ENCODE measurements at regions not wholly inside any gene's neighbourhood (a gene's known extent, or its start where the extent isn't known, plus 50 kb on each side); places are given as distances from the start of the nearest gene placed in this dataset.

DNA sequence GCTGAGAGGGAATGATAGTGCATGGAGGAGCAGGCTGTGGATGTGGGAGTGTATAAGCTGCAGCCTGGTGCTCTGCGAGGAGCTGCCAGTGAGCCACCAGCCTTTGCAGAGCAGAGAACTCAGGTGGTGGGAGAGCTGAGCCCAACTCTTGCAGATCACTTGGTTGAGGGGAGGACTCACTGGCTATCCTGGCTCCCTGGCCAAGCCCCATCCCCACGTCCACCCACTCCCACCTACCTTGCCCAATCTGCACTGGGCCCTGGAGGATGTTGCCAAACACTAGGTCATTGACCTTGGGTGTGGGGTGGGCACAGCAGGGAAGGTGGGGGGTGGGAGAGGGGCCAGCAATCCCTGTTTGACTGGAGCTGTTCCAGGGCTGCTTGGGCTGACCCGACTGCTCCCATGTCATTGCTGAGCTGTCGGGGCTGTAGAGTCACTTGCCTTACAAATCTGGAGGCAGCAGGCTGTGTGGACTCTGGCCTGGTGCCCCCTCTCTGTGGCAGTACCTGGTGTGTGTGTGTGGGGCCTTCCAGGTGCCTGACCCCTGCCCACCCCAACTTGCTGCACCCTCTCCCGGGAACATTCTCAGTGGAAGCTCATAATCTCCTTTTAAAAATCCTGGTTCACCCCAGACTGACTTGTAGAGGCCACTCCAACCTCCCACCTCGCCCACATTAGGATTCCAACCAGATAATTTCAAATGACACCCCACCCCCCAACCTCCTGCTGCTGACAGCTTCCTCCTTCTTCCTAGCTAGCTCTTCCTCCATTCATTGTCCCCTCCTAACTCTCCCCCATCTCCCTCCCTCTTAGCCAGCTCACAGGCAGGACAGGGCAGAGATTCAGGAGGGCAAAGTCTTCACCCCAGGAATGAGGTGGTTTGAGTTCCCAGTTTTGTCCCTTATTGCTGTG, 162.3 kb downstream of the MRPL14 start:
- ChIA-PET CTCF (interaction anchor here (1.0 to 1.3 kb wide), 4 partner anchors 10 to 190 kb away, joined by 3 to 4 read pairs (median 4); no protein-coding TSS in a partner anchor), POLR2A (interaction anchor here (1.0 kb wide), 1 partner anchor 8 kb away, joined by 3 read pairs; no protein-coding TSS in a partner anchor)
- H3K9me1 ChIP-seq (replicated peaks; ENCODE audit: control insufficient read depth, extremely low read depth, insufficient read depth, low read length), result no peaks in the 10 kb centered on the region
- FAIRE-seq (no peak), DNase-seq (ENCODE audit: low read depth, low spot score) (no peak)
- H3K79me2 ChIP-seq (ENCODE audit: control insufficient read depth, insufficient read depth, low read length), result no peaks in the 10 kb centered on the region
- peaks cover 13% of the 10 kb centered on the region in 2 experiments for H3K27me3 ChIP-seq (ENCODE audit: control insufficient read depth in 2 of 2, insufficient read depth in 2 of 2, low read length in 2 of 2)
- H3K4me2 ChIP-seq (ENCODE audit: insufficient read depth, low read length), result no peak overlapping the region
- no peak overlapping the region for H3K9ac ChIP-seq (replicated peaks; ENCODE audit: extremely low read depth, insufficient read depth, low read length)
- BruUV-seq (replicated peaks), result no TSS peak
- no peaks in the 10 kb centered on the region for H3K4me1 ChIP-seq (ENCODE audit: control insufficient read depth, extremely low read depth, insufficient read depth, low read length)
- H3K36me3 ChIP-seq (ENCODE audit: control insufficient read depth in 2 of 2, extremely low read depth in 1 of 2, insufficient read depth in 2 of 2, low read length in 2 of 2), result no peaks in the 10 kb centered on the region
- no peak overlapping the region for H2AFZ ChIP-seq (ENCODE audit: low read depth, low read length)
- intact Hi-C loops (cut with micrococcal nuclease), result no loop called here
- no peak overlapping the region for H3K4me3 ChIP-seq (replicated peaks in 1 of 3; ENCODE audit: insufficient read depth in 1 of 3, low read depth in 1 of 3, low read length in 3 of 3)
- dilution Hi-C loops (cut with MboI; ENCODE audit: extremely low pct_ligation_motif_present, low sequenced_read_pairs), result no loop called here
- TF ChIP-seq MAX (IDR thresholded peaks at IDR 0.05; ENCODE audit: insufficient read depth, insufficient read length), result no peak
- TF ChIP-seq CTCF (IDR thresholded peaks at IDR 0.05; ENCODE audit: extremely low read depth in 1 of 2, insufficient read depth in 1 of 2, low read depth in 1 of 2, low read length in 2 of 2), result no peak
- TF ChIP-seq POLR2A (IDR thresholded peaks at IDR 0.05; ENCODE audit: low read depth, low read length), result no peak
- TF ChIP-seq JUN (IDR thresholded peaks at IDR 0.05; ENCODE audit: borderline replicate concordance, insufficient read depth, insufficient read length, low read depth), result no peak
- TF ChIP-seq POLR2AphosphoS5 (IDR thresholded peaks at IDR 0.05; ENCODE audit: insufficient read depth, low read depth, low read length), result no peak
- no peak for TF ChIP-seq MYC (IDR thresholded peaks at IDR 0.05; ENCODE audit: low read depth, low read length)
- TF ChIP-seq FOS (IDR thresholded peaks at IDR 0.05; ENCODE audit: borderline replicate concordance, insufficient read depth, low read length), result no peak
- no peak for TF ChIP-seq GATA2 (IDR thresholded peaks at IDR 0.05; ENCODE audit: insufficient read depth, insufficient read length, low read depth, low read length)
- no peak for TF ChIP-seq EZH2 (IDR thresholded peaks at IDR 0.05; ENCODE audit: borderline replicate concordance, low read depth, low read length, severe bottlenecking)
- H4K20me1 ChIP-seq (replicated peaks; ENCODE audit: control insufficient read depth, extremely low read depth, insufficient read depth, low read length), result no peaks in the 10 kb centered on the region
- H3K27ac ChIP-seq (ENCODE audit: insufficient read depth, low read depth, low read length), result no peak overlapping the region
- H3K9me3 ChIP-seq (replicated peaks; ENCODE audit: control insufficient read depth, insufficient read depth, low read length), result no peaks in the 10 kb centered on the region

Data from endothelial cell of umbilical vein (primary cell).